Kidney (tissue), 13 donors: ENCODE measurements at regions not wholly inside any gene's neighbourhood (a gene's known extent, or its start where the extent isn't known, plus 50 kb on each side); places are given as distances from the start of the nearest gene placed in this dataset.

ENCODE experiments used
- DNase-seq, 5 donors: peaks; one replicate each; pipeline ENCODE4 v3.0.0-alpha.2; 2013 to 2020
- FAIRE-seq: peaks from 2 replicates; lab custom pipeline; 2012; peaks lifted over from hg19 to GRCh38; lab: Jason Lieb, UNC
- H3K27ac ChIP-seq, 2 donors: one replicate each; pipeline ENCODE4 v1.7.0; 2013; ENCODE audit warnings: low read depth in 2 of 2, low read length in 2 of 2, inconsistent platforms in 1 of 2
- H3K27me3 ChIP-seq: one replicate; pipeline ENCODE4 v1.7.1; 2013; ENCODE audit warnings: low read length, inconsistent platforms; ENCODE audit not compliant: control insufficient read depth, insufficient read depth
- H3K36me3 ChIP-seq, 3 donors: one replicate each; pipeline versions ENCODE4 v1.7.0 to v1.7.1; 2013; ENCODE audit warnings: low read length in 3 of 3, control low read depth in 1 of 3, inconsistent platforms in 1 of 3; ENCODE audit not compliant: insufficient read depth in 3 of 3, control insufficient read depth in 2 of 3
- H3K4me1 ChIP-seq, 3 donors: one replicate each; pipeline versions ENCODE4 v1.7.0 to v1.7.1; 2013; ENCODE audit warnings: low read length in 3 of 3, inconsistent platforms in 1 of 3, low read depth in 1 of 3; ENCODE audit not compliant: control insufficient read depth in 2 of 3, insufficient read depth in 2 of 3
- H3K4me3 ChIP-seq, 3 donors: one replicate each; pipeline versions ENCODE4 v1.7.0 to v1.8.1; 2013; ENCODE audit warnings: low read length in 3 of 3, control low read depth in 1 of 3, inconsistent platforms in 1 of 3
- H3K9ac ChIP-seq, 3 donors: one replicate each; pipeline versions ENCODE4 v1.7.0 to v1.7.1; 2013; ENCODE audit warnings: low read length in 3 of 3, control low read depth in 1 of 3, inconsistent platforms in 1 of 3
- H3K9me3 ChIP-seq, 3 donors: one replicate each; pipeline versions ENCODE4 v1.7.0 to v1.7.1; 2013; ENCODE audit warnings: low read length in 3 of 3, control low read depth in 1 of 3, inconsistent platforms in 1 of 3; ENCODE audit not compliant: control insufficient read depth in 2 of 3, insufficient read depth in 1 of 3
- intact Hi-C: fragments of 100-400 bp; cut with DNase I; formaldehyde crosslinking; loops from one replicate; pipeline ENCODE4 v1.11.1; 2022
- TF ChIP-seq, protein P1 (sequence below): IDR thresholded peaks from 3 replicates; pipeline ENCODE4 v1.5.1; 2012; ENCODE audit warnings: mild to moderate bottlenecking, moderate library complexity, borderline replicate concordance; ENCODE audit not compliant: insufficient read depth; ENCODE audit errors: extremely low read depth
- donor health status: control.
- donor health status: control.
- donor health status: control.
- donor health status: control.
- donor health status: control.
- donor health status: DM: yes; HTN: yes; CAD: no.
- donor health status: Normal renal cell carcinoma (clear cell type).

DNA sequence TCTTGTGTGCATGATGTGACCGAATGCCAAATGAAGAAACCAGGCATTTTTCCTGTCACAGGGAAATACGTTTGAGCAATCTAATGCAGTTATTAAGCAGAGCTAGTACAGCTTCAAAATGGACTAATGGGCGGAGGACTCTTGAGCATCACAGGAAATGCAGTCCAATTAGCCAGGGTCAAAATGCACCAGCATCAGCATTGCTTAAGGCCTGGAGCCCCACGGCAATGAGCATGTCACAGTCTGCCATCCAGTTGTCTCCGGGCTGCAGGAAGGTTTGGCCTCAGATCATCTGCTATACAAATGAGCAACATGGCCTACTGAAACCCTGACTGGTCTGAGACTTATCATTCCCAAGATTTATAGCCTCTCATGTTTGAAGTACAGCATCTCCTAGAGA lies 652.1 kb upstream of the SLC35B3 start:
- FAIRE-seq (no peak), DNase-seq (no peak)

GRCh38 chr6:9086331-9086730 lies 651.0 kb upstream of the SLC35B3 start:
- intact Hi-C loops: no loop called here
- no peaks in the 10 kb centered on the region for H3K9me3 ChIP-seq
- TF ChIP-seq, protein P1, sequence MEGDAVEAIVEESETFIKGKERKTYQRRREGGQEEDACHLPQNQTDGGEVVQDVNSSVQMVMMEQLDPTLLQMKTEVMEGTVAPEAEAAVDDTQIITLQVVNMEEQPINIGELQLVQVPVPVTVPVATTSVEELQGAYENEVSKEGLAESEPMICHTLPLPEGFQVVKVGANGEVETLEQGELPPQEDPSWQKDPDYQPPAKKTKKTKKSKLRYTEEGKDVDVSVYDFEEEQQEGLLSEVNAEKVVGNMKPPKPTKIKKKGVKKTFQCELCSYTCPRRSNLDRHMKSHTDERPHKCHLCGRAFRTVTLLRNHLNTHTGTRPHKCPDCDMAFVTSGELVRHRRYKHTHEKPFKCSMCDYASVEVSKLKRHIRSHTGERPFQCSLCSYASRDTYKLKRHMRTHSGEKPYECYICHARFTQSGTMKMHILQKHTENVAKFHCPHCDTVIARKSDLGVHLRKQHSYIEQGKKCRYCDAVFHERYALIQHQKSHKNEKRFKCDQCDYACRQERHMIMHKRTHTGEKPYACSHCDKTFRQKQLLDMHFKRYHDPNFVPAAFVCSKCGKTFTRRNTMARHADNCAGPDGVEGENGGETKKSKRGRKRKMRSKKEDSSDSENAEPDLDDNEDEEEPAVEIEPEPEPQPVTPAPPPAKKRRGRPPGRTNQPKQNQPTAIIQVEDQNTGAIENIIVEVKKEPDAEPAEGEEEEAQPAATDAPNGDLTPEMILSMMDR: no peak

More for the DNA sequence above, 652.1 kb upstream of the SLC35B3 start:
- H3K36me3 ChIP-seq: no peaks in the 10 kb centered on the region
- no peaks in the 10 kb centered on the region for H3K27me3 ChIP-seq
- intact Hi-C loops: no loop called here
- H3K9me3 ChIP-seq: no peaks in the 10 kb centered on the region
- H3K27ac ChIP-seq: no peak overlapping the region
- H3K9ac ChIP-seq: no peak overlapping the region
- H3K4me1 ChIP-seq: no peaks in the 10 kb centered on the region
- no peak overlapping the region for H3K4me3 ChIP-seq
- TF ChIP-seq, protein P1: no peak

GRCh38 chr6:9085709-9086070 lies 650.3 kb upstream of the SLC35B3 start:
- no peak overlapping the region for H3K27ac ChIP-seq
- H3K4me1 ChIP-seq: no peaks in the 10 kb centered on the region
- no peak for FAIRE-seq
- no peaks in the 10 kb centered on the region for H3K36me3 ChIP-seq
- H3K9ac ChIP-seq: no peak overlapping the region
- H3K4me3 ChIP-seq: no peak overlapping the region
- intact Hi-C loops: no loop called here
- no peaks in the 10 kb centered on the region for H3K9me3 ChIP-seq
- TF ChIP-seq, protein P1: no peak
- no peaks in the 10 kb centered on the region for H3K27me3 ChIP-seq
- no peak for DNase-seq

More at GRCh38 chr6:9086331-9086730, 651.0 kb upstream of the SLC35B3 start:
- no peaks in the 10 kb centered on the region for H3K4me1 ChIP-seq
- no peak overlapping the region for H3K9ac ChIP-seq
- H3K36me3 ChIP-seq: no peaks in the 10 kb centered on the region
- FAIRE-seq: no peak
- DNase-seq: no peak
- H3K4me3 ChIP-seq: no peak overlapping the region
- no peak overlapping the region for H3K27ac ChIP-seq
- no peaks in the 10 kb centered on the region for H3K27me3 ChIP-seq

DNA sequence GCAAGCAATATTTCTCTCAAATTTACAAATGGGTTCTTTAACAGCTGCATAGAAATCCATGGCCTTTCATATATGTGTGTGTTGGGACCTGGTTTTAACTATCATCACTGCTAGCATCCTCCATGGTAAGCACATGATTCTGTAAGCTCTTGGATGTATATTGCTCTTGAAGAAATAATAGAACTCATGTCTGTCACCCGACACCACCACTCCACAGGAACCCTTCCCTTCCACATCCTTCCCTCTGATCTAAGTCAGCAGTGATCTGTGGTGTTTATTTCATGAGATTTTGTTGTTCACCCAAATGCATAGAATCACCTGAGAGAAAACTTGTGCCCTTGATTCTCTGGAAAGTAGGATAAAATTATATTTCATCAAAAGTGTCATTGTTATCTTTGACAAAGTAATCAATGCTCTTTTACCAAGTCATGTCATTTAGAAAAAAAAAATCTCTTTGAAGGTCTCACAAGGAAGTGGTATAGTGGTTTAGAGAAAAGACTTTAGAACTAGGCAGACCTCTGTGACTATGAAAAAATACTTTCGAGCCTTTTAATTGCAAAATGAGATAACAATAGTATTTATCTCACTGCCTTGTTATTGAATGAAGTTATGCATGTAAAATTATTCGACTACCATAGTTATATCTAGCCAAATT lies 649.8 kb upstream of the SLC35B3 start:
- no peaks in the 10 kb centered on the region for H3K4me1 ChIP-seq
- H3K36me3 ChIP-seq: no peaks in the 10 kb centered on the region
- DNase-seq (no peak), FAIRE-seq (no peak)
- H3K4me3 ChIP-seq: no peak overlapping the region
- intact Hi-C loops: no loop called here
- H3K9me3 ChIP-seq: no peaks in the 10 kb centered on the region
- H3K27me3 ChIP-seq: no peaks in the 10 kb centered on the region
- no peak overlapping the region for H3K27ac ChIP-seq
- H3K9ac ChIP-seq: no peak overlapping the region
- TF ChIP-seq, protein P1: no peak
